NB4 (cell line): ENCODE measurements at regions not wholly inside any gene's neighbourhood (a gene's known extent, or its start where the extent isn't known, plus 50 kb on each side); places are given as distances from the start of the nearest gene placed in this dataset.
A peak's percentile ranks its signal among the peaks of the same experiment; 100 is the strongest.

Experiments used
- DNase-seq: peaks from one replicate; pipeline ENCODE4 v3.0.0; 2010; ENCODE audit warnings: low read depth
- H3K4me3 ChIP-seq: one replicate; pipeline ENCODE4 v1.5.1; 2011; ENCODE audit warnings: mild to moderate bottlenecking, low read depth, low read length, moderate library complexity
- CTCF ChIP-seq: IDR thresholded peaks from one replicate; pipeline ENCODE4 v1.5.1; 2012; ENCODE audit warnings: low read depth, low read length
- MAX ChIP-seq: IDR thresholded peaks from 2 replicates; pipeline ENCODE4 v1.6.1; 2011; ENCODE audit warnings: low read depth, low read length
- MYC ChIP-seq: IDR thresholded peaks from 2 replicates; pipeline ENCODE4 v1.6.1; 2011; ENCODE audit warnings: low read depth, low read length
- POLR2A ChIP-seq: IDR thresholded peaks from 2 replicates; pipeline ENCODE4 v1.6.1; 2011; ENCODE audit warnings: mild to moderate bottlenecking; ENCODE audit not compliant: insufficient read length; ENCODE audit errors: extremely low read depth

GRCh38 chr2:60676706-60677330 is 79.2 kb upstream of the PAPOLG start:
- no peak for TF ChIP-seq MAX
- TF ChIP-seq POLR2A: no peak
- TF ChIP-seq CTCF: no peak
- no peak for TF ChIP-seq MYC
- H3K4me3 ChIP-seq: no peak overlapping the region
- peak; percentile 83 for DNase-seq

GRCh38 chr2:60677356-60677755 is 78.7 kb upstream of the PAPOLG start:
- TF ChIP-seq MAX (no peak), CTCF (no peak), POLR2A (no peak), MYC (no peak)
- DNase-seq: no peak

GRCh38 chr2:60678551-60678950 is 77.5 kb upstream of the PAPOLG start:
- H3K4me3 ChIP-seq: no peak overlapping the region
- no peak for TF ChIP-seq MYC
- no peak for TF ChIP-seq CTCF
- no peak for TF ChIP-seq POLR2A
- TF ChIP-seq MAX: no peak
- DNase-seq: no peak

More at GRCh38 chr2:60677356-60677755, 78.7 kb upstream of the PAPOLG start:
- no peak overlapping the region for H3K4me3 ChIP-seq

- H3K4me3 ChIP-seq: no peak overlapping the region
- DNase-seq: no peak
- TF ChIP-seq CTCF (no peak), POLR2A (no peak), MAX (no peak), MYC (no peak)
These were observed 76.9 kb upstream of the PAPOLG start for GRCh38 chr2:60679036-60679780.

GRCh38 chr2:60693551-60693950 is 62.5 kb upstream of the PAPOLG start:
- DNase-seq: no peak
- no peak overlapping the region for H3K4me3 ChIP-seq
- TF ChIP-seq CTCF (no peak), MAX (no peak), POLR2A (no peak)
